NCI-H2107 treated with DMSO at 0.1 percent for 48 hours (cell line): ENCODE measurements at regions not wholly inside any gene's neighbourhood (a gene's known extent, or its start where the extent isn't known, plus 50 kb on each side); places are given as distances from the start of the nearest gene placed in this dataset.
"Not testable (repeated sequence)": the region's sequence is repeated elsewhere in the genome, so short reads cannot be mapped to it uniquely, and the experiment has no call there.

Source experiments
- DNase-seq: peaks from one replicate; lab custom pipeline; 2025; ENCODE audit not compliant: unreplicated experiment; lab: John Stamatoyannopoulos, UW

DNA sequence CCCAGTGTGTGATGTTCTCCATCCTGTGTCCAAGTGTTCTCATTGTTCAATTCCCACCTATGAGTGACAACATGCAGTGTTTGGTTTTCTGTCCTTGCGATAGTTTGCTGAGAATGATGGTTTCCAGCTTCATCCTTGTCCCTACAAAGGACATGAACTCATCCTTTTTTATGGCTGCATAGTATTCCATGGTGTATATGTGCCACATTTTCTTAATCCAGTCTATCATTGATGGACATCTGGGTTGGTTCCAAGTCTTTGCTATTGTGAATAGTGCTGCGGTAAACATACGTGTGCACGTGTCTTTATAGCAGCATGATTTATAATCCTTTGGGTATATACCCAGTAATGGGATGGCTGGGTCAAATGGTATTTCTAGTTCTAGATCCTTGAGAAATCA is 134.3 kb downstream of the CCDC71L start:
- not testable (repeated sequence) for DNase-seq

- no peak for DNase-seq
Observed at GRCh38 chr7:106524690-106525059, 136.3 kb downstream of the CCDC71L start.

DNA sequence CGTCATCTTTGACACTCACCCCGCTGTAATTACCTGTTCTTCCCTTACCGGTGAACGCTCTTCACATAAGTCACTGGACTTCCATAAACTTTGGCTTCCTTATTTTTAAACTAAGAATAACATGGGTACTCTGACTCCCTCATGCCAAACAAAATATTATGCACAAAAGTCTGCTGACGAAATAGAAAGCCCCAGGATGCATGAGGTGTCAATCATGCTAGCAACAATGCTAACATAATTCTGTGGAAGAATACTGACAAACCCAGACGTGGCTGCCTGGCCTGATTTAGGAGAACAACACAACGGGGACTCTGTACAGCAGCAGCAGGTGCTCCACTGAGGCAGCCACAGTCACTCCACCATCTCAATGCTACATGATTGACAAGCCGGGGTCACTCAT is 137.5 kb downstream of the CCDC71L start:
- no peak for DNase-seq

DNA sequence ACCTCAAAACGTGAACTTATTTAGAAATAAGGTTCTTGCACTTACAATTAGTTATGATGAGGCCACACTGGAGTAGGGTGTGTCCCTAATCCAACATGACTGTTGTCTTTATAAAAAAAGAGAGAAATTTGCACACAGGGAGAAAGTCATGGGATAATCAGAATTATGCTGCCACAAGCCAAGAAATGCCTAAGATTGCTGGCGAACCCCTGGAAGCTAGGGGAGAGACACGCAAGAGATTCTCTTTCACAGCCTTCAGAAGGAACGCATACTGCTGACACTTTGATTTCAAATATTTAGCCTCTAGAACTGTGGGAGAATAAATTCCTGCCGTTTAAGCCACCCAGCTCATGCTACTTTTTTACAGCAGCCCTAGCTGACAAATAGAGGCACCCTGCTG is 138.3 kb downstream of the CCDC71L start:
- DNase-seq = no peak

GRCh38 chr7:106521541-106521940 is 139.4 kb downstream of the CCDC71L start:
- DNase-seq = no peak

DNA sequence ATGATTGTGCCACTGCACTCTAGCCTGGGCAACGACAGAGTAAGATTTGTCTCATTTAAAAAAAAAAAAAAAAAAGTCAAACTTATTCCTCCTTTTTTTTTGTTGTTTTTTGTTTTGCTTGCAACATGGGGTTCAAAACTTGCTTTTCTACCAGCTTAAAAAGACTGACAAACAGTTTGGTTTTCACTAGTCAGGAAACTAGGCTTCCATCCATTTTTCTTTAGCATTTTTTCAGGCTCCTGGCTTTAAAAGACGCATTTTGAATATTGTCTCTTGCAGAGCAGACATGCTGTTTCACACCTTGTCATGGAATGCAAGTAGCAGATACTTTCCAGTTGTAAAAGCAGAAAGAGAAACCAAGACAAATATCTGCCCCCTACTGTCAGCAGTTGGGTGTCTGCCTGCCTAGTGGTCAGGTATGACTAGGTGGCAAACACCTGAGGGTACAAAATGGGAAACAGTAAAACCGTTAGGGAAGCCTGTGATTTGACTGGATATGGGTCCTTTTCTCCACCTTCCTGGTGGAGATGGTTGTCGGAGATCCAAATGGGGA is 139.9 kb downstream of the CCDC71L start:
- DNase-seq = no peak

DNA sequence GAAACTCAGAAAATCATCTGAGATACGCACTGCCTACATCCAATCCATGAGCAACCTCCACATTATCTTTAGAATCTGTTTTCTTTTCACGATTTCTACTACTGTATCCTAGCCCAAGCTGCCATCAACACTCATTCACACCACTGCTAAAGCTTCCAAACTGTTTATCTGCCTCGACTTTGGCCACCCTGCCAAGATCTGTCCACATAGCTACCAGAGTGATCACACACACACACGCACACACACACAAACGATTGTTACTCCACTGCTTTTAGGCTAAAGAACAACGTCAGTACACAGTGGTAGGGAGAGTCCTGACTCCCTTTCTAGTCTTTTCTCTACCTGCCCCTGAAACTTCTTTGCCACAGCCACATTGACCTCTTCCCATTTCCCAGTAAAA is 142.0 kb downstream of the CCDC71L start:
- DNase-seq = no peak

DNA sequence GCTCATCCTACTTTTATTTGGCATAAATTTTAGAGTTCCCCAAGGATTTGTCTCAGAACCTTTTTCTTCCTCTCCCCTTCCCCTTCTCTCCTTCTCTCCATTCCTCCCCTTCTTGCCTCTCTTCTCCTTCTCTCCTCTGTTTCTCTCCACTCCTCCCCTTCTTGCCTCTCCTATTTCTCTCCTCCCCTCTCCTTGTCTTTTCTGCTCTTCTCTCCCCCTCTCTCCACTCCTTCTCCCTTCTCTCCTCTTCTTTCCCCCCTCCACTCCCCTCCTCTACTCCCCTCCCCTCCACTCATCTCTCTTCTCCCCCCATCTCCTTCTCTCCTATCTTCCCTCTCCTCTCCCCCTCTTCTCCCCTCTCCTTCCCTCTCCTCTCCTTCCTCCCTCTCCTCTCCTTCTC is 142.7 kb downstream of the CCDC71L start:
- DNase-seq = no peak

DNA sequence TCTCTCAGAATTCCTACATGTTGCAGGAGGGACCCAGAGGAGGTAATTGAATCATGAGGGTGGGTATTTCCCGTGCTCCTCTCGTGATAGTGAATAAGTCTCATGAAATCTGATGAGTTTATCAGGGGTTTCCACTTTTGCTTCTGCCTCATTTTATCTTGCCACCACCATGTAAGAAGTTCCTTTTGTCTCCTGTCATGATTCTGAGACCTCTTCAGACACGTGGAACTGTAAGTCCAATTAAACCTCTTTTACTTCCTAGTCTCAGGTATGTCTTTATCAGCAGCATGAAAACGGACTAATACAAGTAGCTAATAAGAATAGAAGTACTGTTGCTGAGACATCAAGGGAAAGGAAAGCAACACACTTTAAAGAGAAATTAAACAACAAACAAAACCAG is 143.4 kb downstream of the CCDC71L start:
- DNase-seq = no peak

GRCh38 chr7:106515321-106515720 is 145.6 kb downstream of the CCDC71L start:
- no peak for DNase-seq

DNA sequence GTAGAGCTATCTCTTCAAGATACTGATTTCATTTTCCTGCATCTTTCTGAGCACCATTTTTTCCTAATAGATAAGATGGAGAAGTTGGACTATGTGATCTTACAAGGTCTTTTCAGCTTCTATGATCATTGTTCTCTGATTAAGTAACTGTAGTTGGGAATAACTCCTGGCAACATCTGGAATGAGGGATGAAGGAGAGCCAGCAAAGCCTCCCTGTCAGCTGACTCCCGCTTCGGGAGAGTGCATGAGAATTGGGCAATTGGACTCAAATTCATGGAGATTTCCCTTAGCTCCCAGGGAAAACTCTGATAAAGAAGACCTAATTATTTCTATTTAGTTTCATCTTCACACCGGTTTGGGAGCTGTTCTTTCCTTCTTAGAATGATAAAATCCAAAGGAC is 146.1 kb downstream of the CCDC71L start:
- DNase-seq = no peak

- DNase-seq = no peak
Observed at GRCh38 chr7:106512217-106512616, 148.7 kb downstream of the CCDC71L start.

DNA sequence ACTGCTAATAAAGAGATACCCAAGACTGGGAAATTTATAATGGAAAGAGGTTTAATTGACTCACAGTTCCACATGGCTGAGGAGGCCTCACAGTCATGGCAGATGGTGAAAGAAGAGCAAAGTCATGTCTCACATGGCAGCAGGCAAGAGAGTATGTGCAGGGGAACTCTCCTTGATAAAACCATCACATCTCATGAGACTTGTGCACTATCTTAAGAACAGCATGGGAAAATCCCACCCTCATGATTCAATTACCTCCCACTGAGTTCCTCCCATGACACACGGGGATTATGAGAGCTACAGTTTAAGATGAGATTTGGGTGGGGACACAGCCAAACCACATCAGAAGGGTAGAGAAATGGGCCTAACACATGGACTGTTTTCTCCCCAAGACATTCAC is 156.3 kb downstream of the CCDC71L start:
- no peak for DNase-seq

DNA sequence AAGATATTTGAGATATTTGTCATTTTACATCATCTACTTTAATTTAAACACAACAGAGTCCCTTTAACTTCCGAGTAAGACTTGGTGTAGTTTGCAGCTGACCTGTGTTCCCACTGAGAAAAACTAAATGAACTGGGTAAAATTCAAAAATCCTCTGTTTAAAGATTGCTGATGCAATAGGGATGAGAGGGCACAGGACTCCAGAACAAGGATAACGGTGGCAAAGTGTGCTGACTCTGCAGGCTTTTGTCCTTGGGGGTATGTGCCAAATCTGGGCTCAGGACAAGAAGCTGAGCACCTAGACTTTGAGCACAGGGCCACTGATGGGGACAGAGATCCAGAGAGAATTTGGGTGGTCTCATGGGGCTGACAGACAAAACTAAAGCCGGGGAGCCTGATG is 156.8 kb downstream of the CCDC71L start:
- no peak for DNase-seq

- no peak for DNase-seq
Observed at GRCh38 chr7:106503626-106504025, 157.3 kb downstream of the CCDC71L start.

DNA sequence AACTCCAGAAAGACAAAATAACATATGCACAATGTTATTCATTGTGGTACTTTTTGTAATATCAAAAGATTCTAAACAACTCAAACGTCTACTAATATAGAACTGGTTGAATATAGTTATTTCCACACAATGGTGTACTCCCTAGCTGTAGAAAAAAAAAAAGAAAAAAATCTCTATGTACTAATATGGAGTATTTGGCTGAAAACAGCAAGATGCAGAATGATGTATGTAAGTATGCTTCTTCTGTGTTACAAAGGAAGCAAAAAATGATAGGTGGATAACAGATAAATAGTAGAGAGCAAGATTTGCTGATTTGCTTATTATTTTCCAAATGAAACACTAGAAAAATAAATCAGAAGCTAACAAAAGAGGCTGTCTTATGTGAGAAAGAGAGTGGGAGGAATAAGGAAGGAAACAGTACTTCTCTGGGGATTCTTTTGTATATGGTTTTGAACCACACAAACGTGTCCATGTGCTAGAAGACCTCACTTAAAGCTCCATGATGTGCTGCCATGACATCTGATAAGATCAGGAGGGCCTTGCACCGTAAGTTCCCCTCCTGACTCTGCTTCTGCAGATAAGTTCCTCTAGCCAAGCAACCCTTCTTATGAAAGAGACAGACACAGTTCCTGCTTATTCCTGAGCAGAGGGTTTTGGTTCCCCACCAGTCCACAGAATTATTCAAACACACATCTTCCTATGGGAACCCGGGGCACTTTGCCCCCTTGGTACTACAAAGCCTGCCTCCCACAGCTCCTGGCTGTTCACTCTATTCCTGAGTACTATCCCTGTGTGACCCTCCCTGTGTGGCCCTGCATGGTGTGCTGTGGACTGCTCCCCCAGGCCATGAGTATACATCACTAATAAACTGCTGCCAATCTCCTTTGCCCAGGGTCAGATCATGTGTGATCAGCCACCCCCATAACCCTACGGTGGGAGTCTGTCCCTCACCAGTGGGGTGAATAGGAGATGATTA is 159.1 kb downstream of the CCDC71L start:
- DNase-seq = no peak

GRCh38 chr7:106499897-106500296 is 161.1 kb downstream of the CCDC71L start:
- DNase-seq = no peak

DNA sequence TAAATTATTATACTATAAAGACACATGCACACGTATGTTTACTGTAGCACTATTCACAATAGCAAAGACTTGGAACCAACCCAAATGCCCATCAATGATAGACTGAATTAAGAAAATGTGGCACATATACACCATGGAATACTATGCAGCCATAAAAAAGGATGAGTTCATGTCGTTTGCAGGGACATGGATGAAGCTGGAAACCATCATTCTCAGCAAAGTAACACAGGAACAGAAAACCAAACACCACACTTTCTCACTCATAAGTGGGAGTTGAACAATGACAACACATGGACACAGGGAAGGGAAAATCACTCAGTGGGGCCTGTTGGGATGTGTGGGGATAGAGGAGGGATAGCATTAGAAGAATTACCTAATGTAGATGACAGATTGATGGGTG is 163.0 kb downstream of the CCDC71L start:
- not testable (repeated sequence) for DNase-seq

DNA sequence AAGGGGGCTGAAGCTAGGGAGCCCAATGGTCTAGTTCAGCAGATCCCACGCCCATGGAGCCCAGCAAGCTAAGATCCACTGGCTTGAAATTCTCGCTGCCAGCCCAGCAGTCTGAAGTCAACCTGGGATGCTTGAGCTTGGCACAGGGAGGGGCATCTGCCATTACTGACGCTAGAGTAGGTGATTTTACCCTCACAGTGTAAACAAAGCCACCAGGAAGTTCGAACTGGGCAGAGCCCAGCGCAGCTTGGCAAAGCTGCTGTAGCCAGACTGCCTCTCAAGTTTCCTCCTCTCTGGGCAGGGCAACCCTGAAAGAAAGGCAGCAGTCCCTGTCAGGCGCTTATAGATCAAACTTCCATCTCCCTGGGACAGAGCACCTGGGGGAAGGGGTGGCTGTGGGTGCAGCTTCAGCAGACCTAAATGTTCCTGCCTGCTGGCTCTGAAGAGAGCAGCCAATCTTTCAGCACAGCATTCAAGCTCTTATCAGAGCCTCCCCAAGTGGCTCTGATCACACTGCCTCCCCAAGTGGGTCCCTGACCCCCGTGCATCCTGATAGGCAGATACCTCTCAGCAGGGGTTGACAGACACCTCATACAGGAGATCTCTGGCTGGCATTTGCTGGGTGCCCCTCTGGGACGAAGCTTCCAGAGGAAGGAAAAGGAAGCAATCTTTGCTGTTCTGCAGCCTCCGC is 167.8 kb downstream of the CCDC71L start:
- no peak for DNase-seq

- no peak for DNase-seq
Observed at GRCh38 chr7:106488465-106488864, 172.5 kb downstream of the CCDC71L start.

GRCh38 chr7:106487892-106488291 is 173.1 kb downstream of the CCDC71L start:
- DNase-seq = no peak

DNA sequence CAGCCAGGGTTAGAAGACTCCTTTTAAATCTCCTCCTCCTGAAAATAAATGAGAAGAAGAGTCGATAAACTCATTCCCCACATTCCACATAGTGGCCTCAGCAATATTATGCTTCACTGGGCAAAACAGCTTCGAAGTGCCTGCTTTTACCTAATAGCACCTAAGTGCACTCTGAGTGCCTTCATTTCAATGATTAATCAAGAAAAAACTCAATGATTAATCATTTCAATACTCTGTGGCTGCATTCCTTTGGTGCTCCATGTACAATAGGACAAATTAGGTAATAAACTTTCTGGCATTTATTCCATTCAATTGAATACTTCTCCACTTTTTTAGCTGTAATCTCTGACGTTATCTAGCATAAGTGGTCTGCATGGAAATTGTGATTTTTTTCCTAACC is 174.6 kb downstream of the CCDC71L start:
- no peak for DNase-seq
